Mammary epithelial cell (primary cell): ENCODE measurements at regions not wholly inside any gene's neighbourhood (a gene's known extent, or its start where the extent isn't known, plus 50 kb on each side); places are given as distances from the start of the nearest gene placed in this dataset.

Experiments
- EZH2 ChIP-seq: IDR thresholded peaks from 2 replicates; pipeline ENCODE4 v1.6.1; 2012; ENCODE audit warnings: low read length, inconsistent platforms, borderline replicate concordance
- TF ChIP-seq, protein P1 (sequence below), 2 donors: IDR thresholded peaks in 1 of 2; conservative IDR thresholded peaks in 1 of 2; 2 replicates each; pipeline ENCODE4 v1.5.1; 2011 to 2012; ENCODE audit warnings: inconsistent platforms in 2 of 2, low read length in 2 of 2, mild to moderate bottlenecking in 2 of 2, control low read depth in 1 of 2, low read depth in 1 of 2; ENCODE audit not compliant: insufficient read depth in 1 of 2; ENCODE audit errors: extremely low read depth in 1 of 2

DNA sequence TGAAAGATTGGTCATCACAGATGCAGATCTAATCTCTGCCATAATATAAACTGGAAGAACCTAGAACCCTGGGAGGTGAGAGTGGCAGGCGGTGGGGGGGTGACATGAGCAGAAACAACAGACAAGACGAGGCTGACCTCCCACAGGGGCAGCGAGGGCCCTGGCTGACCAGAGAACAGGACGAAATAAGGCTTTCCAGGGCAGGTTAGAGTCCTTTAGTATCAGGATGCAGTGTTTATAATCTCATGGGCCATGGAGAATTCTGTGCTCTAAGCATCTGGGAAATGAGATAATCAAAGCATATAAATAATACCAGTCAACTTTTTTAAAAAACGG, 102.7 kb upstream of the BCL2L14 start:
- TF ChIP-seq, protein P1, sequence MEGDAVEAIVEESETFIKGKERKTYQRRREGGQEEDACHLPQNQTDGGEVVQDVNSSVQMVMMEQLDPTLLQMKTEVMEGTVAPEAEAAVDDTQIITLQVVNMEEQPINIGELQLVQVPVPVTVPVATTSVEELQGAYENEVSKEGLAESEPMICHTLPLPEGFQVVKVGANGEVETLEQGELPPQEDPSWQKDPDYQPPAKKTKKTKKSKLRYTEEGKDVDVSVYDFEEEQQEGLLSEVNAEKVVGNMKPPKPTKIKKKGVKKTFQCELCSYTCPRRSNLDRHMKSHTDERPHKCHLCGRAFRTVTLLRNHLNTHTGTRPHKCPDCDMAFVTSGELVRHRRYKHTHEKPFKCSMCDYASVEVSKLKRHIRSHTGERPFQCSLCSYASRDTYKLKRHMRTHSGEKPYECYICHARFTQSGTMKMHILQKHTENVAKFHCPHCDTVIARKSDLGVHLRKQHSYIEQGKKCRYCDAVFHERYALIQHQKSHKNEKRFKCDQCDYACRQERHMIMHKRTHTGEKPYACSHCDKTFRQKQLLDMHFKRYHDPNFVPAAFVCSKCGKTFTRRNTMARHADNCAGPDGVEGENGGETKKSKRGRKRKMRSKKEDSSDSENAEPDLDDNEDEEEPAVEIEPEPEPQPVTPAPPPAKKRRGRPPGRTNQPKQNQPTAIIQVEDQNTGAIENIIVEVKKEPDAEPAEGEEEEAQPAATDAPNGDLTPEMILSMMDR (conservative IDR thresholded peaks at IDR 0.05 in 1 of 2, IDR thresholded peaks at IDR 0.05 in 1 of 2; ENCODE audit: extremely low read depth in 1 of 2, insufficient read depth in 1 of 2, low read depth in 1 of 2, low read length in 2 of 2), result no peak
- no peak for TF ChIP-seq EZH2
